A549 (cell line): ENCODE measurements at regions not wholly inside any gene's neighbourhood (a gene's known extent, or its start where the extent isn't known, plus 50 kb on each side); places are given as distances from the start of the nearest gene placed in this dataset.

ENCODE experiments used
- ATAC-seq, 2 experiments: fragments of 200-7000 bp in 1 of 2; fragments of >200 bp in 1 of 2; cut with Nextera tagmentation in 1 of 2; cut with Tn5 transposase in 1 of 2; 3 replicates each; pipeline versions ENCODE4 v1.8.0 to v1.9.1; 2018 to 2020; ENCODE audit warnings: mild to moderate bottlenecking in 1 of 2, moderate library complexity in 1 of 2
- CTCF ChIA-PET: fragments of 300-600 bp; sonication (Branson Sonifier 250); formaldehyde crosslinking; extraction: SDS; loops from one replicate; lab custom pipeline; 2021; ENCODE audit warnings: antibody characterized with exemption, inconsistent platforms; lab: Yijun Ruan, JAX
- POLR2A ChIA-PET: fragments of 350-600 bp; formaldehyde crosslinking; extraction: SDS; loops from one replicate; lab custom pipeline; 2021; ENCODE audit warnings: antibody characterized with exemption, inconsistent platforms; lab: Yijun Ruan, JAX
- DNase-seq, 2 experiments: peaks; one replicate each; pipeline versions ENCODE4 v3.0.0 to v3.0.0-alpha.2; 2011 to 2016; ENCODE audit warnings: low read depth in 1 of 2, low spot score in 1 of 2
- FAIRE-seq: peaks from 2 replicates; lab custom pipeline; 2011; peaks lifted over from hg19 to GRCh38; lab: Jason Lieb, UNC
- H3K27ac ChIP-seq, 2 experiments: fragments of >200 bp; sonication (Bioruptor Twin); formaldehyde crosslinking; 3 replicates each; pipeline ENCODE4 v1.5.1; 2016 to 2017
- H3K4me1 ChIP-seq: fragments of >200 bp; sonication (Bioruptor Twin); formaldehyde crosslinking; 3 replicates; pipeline ENCODE4 v1.6.1; 2016
- H3K4me2 ChIP-seq: fragments of >200 bp; sonication (Bioruptor Twin); formaldehyde crosslinking; 3 replicates; pipeline ENCODE4 v1.6.1; 2016
- H3K4me3 ChIP-seq: fragments of >200 bp; sonication (Bioruptor Twin); formaldehyde crosslinking; 3 replicates; pipeline ENCODE4 v1.5.1; 2016
- H3K9me3 ChIP-seq: fragments of >200 bp; sonication (Bioruptor Twin); formaldehyde crosslinking; 3 replicates; pipeline ENCODE4 v1.6.1; 2016
- BHLHE40 ChIP-seq: IDR thresholded peaks from 2 replicates; pipeline ENCODE4 v1.6.1; 2012; ENCODE audit warnings: low read depth, low read length, inconsistent platforms
- CBX8 ChIP-seq: fragments of 200-600 bp; sonication (generic); IDR thresholded peaks from 2 replicates; pipeline ENCODE4 v1.6.1; 2016
- CHD2 ChIP-seq: fragments of 150-350 bp; IDR thresholded peaks from 2 replicates; pipeline ENCODE4 v1.6.1; 2014; ENCODE audit warnings: low read length; ENCODE audit not compliant: partially characterized antibody
- CHD4 ChIP-seq: fragments of 200-600 bp; sonication (generic); IDR thresholded peaks from 2 replicates; pipeline ENCODE4 v1.6.1; 2016; ENCODE audit warnings: antibody characterized with exemption, mild to moderate bottlenecking, borderline replicate concordance
- CTCF ChIP-seq: fragments of >200 bp; sonication (Bioruptor Twin); formaldehyde crosslinking; IDR thresholded peaks from 3 replicates; pipeline ENCODE4 v1.5.1; 2016
- EHF ChIP-seq: fragments of 250-450 bp; sonication (Bioruptor Pico); IDR thresholded peaks from 2 replicates; pipeline ENCODE4 v1.5.0; 2020; ENCODE audit warnings: mild to moderate bottlenecking
- GATA3 ChIP-seq: IDR thresholded peaks from 2 replicates; pipeline ENCODE4 v1.6.1; 2012; ENCODE audit warnings: borderline replicate concordance
- HES2 ChIP-seq: fragments of >200 bp; sonication (Bioruptor Twin); formaldehyde crosslinking; IDR thresholded peaks from 2 replicates; pipeline ENCODE4 v1.6.1; 2016
- HMGXB4 ChIP-seq: fragments of 250-450 bp; sonication (Bioruptor Pico); IDR thresholded peaks from 2 replicates; pipeline ENCODE4 v1.5.0; 2021; ENCODE audit warnings: mild to moderate bottlenecking, moderate library complexity, borderline replicate concordance
- HOXB13 ChIP-seq: fragments of 250-450 bp; sonication (Bioruptor Pico); IDR thresholded peaks from 2 replicates; pipeline ENCODE4 v1.5.0; 2020; ENCODE audit warnings: low read depth, mild to moderate bottlenecking, moderate library complexity
- HOXB5 ChIP-seq: fragments of 250-450 bp; sonication (Bioruptor Pico); IDR thresholded peaks from 2 replicates; pipeline ENCODE4 v1.5.0; 2020; ENCODE audit warnings: mild to moderate bottlenecking, moderate library complexity
- JUN ChIP-seq, 2 experiments: fragments of >200 bp; sonication (Bioruptor Twin); formaldehyde crosslinking; IDR thresholded peaks; 2 replicates in 1 of 2; 3 replicates in 1 of 2; pipeline ENCODE4 v1.6.1; 2016 to 2017
- JUNB ChIP-seq: fragments of >200 bp; sonication (Bioruptor Twin); formaldehyde crosslinking; IDR thresholded peaks from 2 replicates; pipeline ENCODE4 v1.6.1; 2016
- KDM1A ChIP-seq: fragments of 200-600 bp; sonication (generic); IDR thresholded peaks from 2 replicates; pipeline ENCODE4 v1.6.1; 2016; ENCODE audit warnings: low read depth, mild to moderate bottlenecking
- KDM5A ChIP-seq: fragments of 200-600 bp; sonication (generic); IDR thresholded peaks from 2 replicates; pipeline ENCODE4 v1.6.1; 2016; ENCODE audit warnings: antibody characterized with exemption, mild to moderate bottlenecking
- MAFK ChIP-seq: fragments of 450-650 bp; IDR thresholded peaks from 2 replicates; pipeline ENCODE4 v1.6.1; 2014; ENCODE audit not compliant: partially characterized antibody
- MAX ChIP-seq: IDR thresholded peaks from 2 replicates; pipeline ENCODE4 v1.6.1; 2012
- MYC ChIP-seq: IDR thresholded peaks from 2 replicates; pipeline ENCODE4 v1.6.1; 2012; ENCODE audit warnings: mild to moderate bottlenecking, inconsistent platforms, low read length, improper control_type of control experiment, borderline replicate concordance
- NFE2L2 ChIP-seq: fragments of 150-350 bp; conservative IDR thresholded peaks from 2 replicates; pipeline ENCODE4 v1.6.1; 2014; ENCODE audit warnings: low read length
- NPAS2 ChIP-seq: fragments of 250-450 bp; sonication (Bioruptor Pico); IDR thresholded peaks from 2 replicates; pipeline ENCODE4 v1.8.0; 2022; ENCODE audit warnings: mild to moderate bottlenecking, moderate library complexity, borderline replicate concordance
- NR3C1 ChIP-seq: fragments of >200 bp; sonication (Bioruptor Twin); formaldehyde crosslinking; IDR thresholded peaks from 3 replicates; pipeline ENCODE4 v1.6.1; 2017
- POLR2AphosphoS2 ChIP-seq: conservative IDR thresholded peaks from 2 replicates; pipeline ENCODE4 v1.6.1; 2012; ENCODE audit warnings: low read length, improper control_type of control experiment, inconsistent platforms
- RCOR1 ChIP-seq: fragments of 150-350 bp; IDR thresholded peaks from 2 replicates; pipeline ENCODE4 v1.6.1; 2014; ENCODE audit warnings: antibody characterized with exemption, low read length, low read depth
- RFX5 ChIP-seq: fragments of 450-650 bp; IDR thresholded peaks from 2 replicates; pipeline ENCODE4 v1.7.1; 2014; ENCODE audit warnings: antibody characterized with exemption, mild to moderate bottlenecking, moderate library complexity
- ZFP36 ChIP-seq: fragments of 450-650 bp; IDR thresholded peaks from 2 replicates; pipeline ENCODE4 v1.6.1; 2014; ENCODE audit warnings: borderline replicate concordance; ENCODE audit not compliant: partially characterized antibody
- ZNF302 ChIP-seq: fragments of 250-450 bp; sonication (Bioruptor Pico); IDR thresholded peaks from 2 replicates; pipeline ENCODE4 v1.9.0; 2021; ENCODE audit warnings: inconsistent platforms, mild to moderate bottlenecking, moderate library complexity
- WGBS: methylation state at CpG from one replicate; pipeline ENCODE4 v1.1.6; 2017; ENCODE audit errors: missing lambda C conversion rate; 5-methylcytosine and 5-hydroxymethylcytosine counted together
- TF ChIP-seq, protein P1 (sequence below): fragments of 250-450 bp; sonication (Bioruptor Pico); IDR thresholded peaks from 2 replicates; pipeline ENCODE4 v1.5.0; 2020; ENCODE audit warnings: low read depth, mild to moderate bottlenecking, moderate library complexity

DNA sequence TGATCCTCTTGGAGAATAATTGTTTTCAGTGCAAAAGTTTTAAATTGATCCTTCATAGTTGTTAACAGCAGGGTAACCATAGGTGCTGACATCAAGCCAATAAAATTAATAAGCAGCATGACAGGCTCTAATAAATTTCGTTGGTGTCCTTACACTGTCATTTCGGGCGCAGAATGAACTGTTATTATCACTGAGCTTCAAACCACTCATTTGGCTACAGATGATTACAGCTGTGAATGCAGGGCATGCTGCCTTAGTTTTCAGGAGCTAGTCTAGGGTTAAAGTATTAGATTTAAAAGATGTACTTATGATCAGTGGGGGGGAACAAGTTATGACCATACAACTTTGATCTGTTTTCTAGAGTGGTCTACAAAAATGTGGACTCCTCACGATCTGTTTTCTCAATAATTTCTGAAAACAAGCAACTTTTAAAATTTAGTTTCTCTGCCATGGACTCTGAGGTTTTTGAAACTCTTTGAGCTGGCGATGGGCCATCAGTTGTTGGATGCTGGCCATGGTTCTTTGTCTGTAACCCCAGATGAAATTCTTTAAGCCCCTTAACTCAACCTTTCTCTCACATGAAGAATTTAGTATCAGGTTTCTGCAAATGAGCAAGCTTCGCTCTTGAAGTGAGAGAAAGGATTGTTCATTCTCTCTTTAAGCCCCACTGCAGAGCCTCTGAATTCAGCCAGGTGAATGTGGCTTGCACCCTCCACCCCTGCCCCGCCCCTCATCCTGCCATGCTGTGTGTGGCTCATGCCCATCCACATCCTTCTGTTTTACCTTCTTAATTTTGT lies 99.1 kb upstream of the MTHFD1L start:
- no peak overlapping the region for H3K4me3 ChIP-seq
- POLR2A ChIA-PET: no interaction called here
- DNase-seq: no peak

DNA sequence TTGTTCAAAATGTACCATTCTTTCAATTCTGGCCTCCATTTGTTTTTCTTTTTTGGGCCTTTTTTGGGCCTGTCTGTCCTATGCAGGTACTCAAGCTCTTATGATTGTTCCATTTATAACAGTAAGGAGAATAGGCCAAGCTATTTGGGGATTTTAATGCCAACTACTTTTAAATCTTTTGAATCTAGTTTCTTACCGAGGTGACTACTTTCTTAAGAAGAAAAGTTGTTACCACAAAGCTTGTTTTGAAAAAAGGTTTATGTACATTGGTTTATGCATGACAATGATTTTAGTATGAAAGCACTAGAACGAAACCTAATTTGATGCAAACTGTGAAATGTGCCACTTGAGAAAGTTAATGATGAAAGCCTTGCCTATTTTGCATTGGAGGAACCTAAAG lies 98.3 kb upstream of the MTHFD1L start:
- 46% methylated on average over 2 of the region's 2 CpGs for WGBS
- Histone ChIP-seq H3K27ac (no peak overlapping the region), H3K4me3 (no peak overlapping the region), H3K4me2 (no peak overlapping the region), H3K9me3 (no peaks in the 10 kb centered on the region), H3K4me1 (no peaks in the 10 kb centered on the region)
- ChIA-PET POLR2A (no interaction called here), CTCF (interaction anchor here (1.1 kb wide), 1 partner anchor 347 kb away, joined by 3 read pairs; no protein-coding TSS in a partner anchor)
- DNase-seq: no peak
- FAIRE-seq: no peak
- TF ChIP-seq ZFP36: no peak
- TF ChIP-seq, protein P1, sequence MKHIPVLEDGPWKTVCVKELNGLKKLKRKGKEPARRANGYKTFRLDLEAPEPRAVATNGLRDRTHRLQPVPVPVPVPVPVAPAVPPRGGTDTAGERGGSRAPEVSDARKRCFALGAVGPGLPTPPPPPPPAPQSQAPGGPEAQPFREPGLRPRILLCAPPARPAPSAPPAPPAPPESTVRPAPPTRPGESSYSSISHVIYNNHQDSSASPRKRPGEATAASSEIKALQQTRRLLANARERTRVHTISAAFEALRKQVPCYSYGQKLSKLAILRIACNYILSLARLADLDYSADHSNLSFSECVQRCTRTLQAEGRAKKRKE (CRISPR knock-in tag): no peak
- no peak for TF ChIP-seq CHD2
- no peak for TF ChIP-seq MAX
- TF ChIP-seq CHD4: no peak
- TF ChIP-seq KDM5A: no peak
- TF ChIP-seq JUN (IDR thresholded peaks at IDR 0.05): no peak
- no peak for TF ChIP-seq RFX5
- TF ChIP-seq RCOR1: no peak
- TF ChIP-seq KDM1A: no peak
- ATAC-seq: no peak

More for the DNA sequence above, 99.1 kb upstream of the MTHFD1L start:
- Histone ChIP-seq H3K27ac (no peak overlapping the region), H3K4me2 (no peak overlapping the region), H3K9me3 (no peaks in the 10 kb centered on the region), H3K4me1 (no peaks in the 10 kb centered on the region)
- no peak for ATAC-seq
- FAIRE-seq: no peak
- 52% methylated on average over 7 of the region's 7 CpGs for WGBS
- TF ChIP-seq NPAS2 (CRISPR knock-in tag) (no peak), CBX8 (no peak), HOXB5 (CRISPR knock-in tag) (no peak), POLR2AphosphoS2 (no peak), HES2 (no peak), GATA3 (no peak), HMGXB4 (no peak), MYC (no peak)
- CTCF ChIA-PET: interaction anchor here (1.1 kb wide), 1 partner anchor 347 kb away, joined by 3 read pairs; no protein-coding TSS in a partner anchor

GRCh38 chr6:150767571-150768018 lies 97.9 kb upstream of the MTHFD1L start:
- no peak for TF ChIP-seq NR3C1
- TF ChIP-seq HOXB5 (CRISPR knock-in tag): no peak
- TF ChIP-seq NFE2L2: no peak
- no peak for TF ChIP-seq BHLHE40
- no peak for TF ChIP-seq MAFK
- TF ChIP-seq, protein P1 (CRISPR knock-in tag): no peak
- no peak for TF ChIP-seq EHF (CRISPR knock-in tag)
- TF ChIP-seq RCOR1: no peak
- TF ChIP-seq ZNF302 (CRISPR knock-in tag): no peak
- TF ChIP-seq CTCF: no peak
- TF ChIP-seq CHD2: no peak
- TF ChIP-seq CHD4: no peak
- no peak for TF ChIP-seq HES2
- no peak for TF ChIP-seq HOXB13 (CRISPR knock-in tag)
- TF ChIP-seq JUNB: no peak
- Histone ChIP-seq H3K4me3 (no peak overlapping the region), H3K4me2 (no peak overlapping the region), H3K4me1 (no peaks in the 10 kb centered on the region), H3K9me3 (no peaks in the 10 kb centered on the region), H3K27ac (no peak overlapping the region)
- 74% methylated on average over 7 of the region's 7 CpGs for WGBS
- CTCF ChIA-PET: interaction anchor here (1.1 kb wide), 1 partner anchor 348 kb away, joined by 3 read pairs; no protein-coding TSS in a partner anchor
- FAIRE-seq (no peak), DNase-seq (no peak), ATAC-seq (no peak)
- POLR2A ChIA-PET: no interaction called here
